Testis (tissue), 2 donors: ENCODE measurements at regions not wholly inside any gene's neighbourhood (a gene's known extent, or its start where the extent isn't known, plus 50 kb on each side); places are given as distances from the start of the nearest gene placed in this dataset.

Experiments
- CTCF ChIP-seq, 3 experiments: fragments of 450-650 bp in 2 of 3; fragments of 200-600 bp in 1 of 3; sonication (generic) in 1 of 3; IDR thresholded peaks; one replicate each; pipeline ENCODE4 v1.5.1; 2016 to 2019; ENCODE audit warnings: antibody characterized with exemption in 3 of 3, mild to moderate bottlenecking in 2 of 3, moderate library complexity in 1 of 3
- POLR2A ChIP-seq: fragments of 450-650 bp; IDR thresholded peaks from one replicate; pipeline ENCODE4 v1.6.1; 2017; ENCODE audit warnings: antibody characterized with exemption, mild to moderate bottlenecking, moderate library complexity

GRCh38 chr9:81380504-81381359 lies 308.6 kb downstream of the TLE1 start:
- no peak for TF ChIP-seq CTCF (IDR thresholded peaks at IDR 0.05)
- no peak for TF ChIP-seq POLR2A
